NB4 (cell line): ENCODE measurements at regions not wholly inside any gene's neighbourhood (a gene's known extent, or its start where the extent isn't known, plus 50 kb on each side); places are given as distances from the start of the nearest gene placed in this dataset.

ENCODE experiments used
- CTCF ChIP-seq: IDR thresholded peaks from one replicate; pipeline ENCODE4 v1.5.1; 2012; ENCODE audit warnings: low read depth, low read length
- MYC ChIP-seq: IDR thresholded peaks from 2 replicates; pipeline ENCODE4 v1.6.1; 2011; ENCODE audit warnings: low read depth, low read length
- POLR2A ChIP-seq: IDR thresholded peaks from 2 replicates; pipeline ENCODE4 v1.6.1; 2011; ENCODE audit warnings: mild to moderate bottlenecking; ENCODE audit not compliant: insufficient read length; ENCODE audit errors: extremely low read depth

- TF ChIP-seq CTCF (no peak), POLR2A (no peak), MYC (no peak)
Measured at GRCh38 chr4:89537281-89537680, 229.7 kb upstream of the GPRIN3 start.
